Ishikawa (cell line): ENCODE measurements at regions not wholly inside any gene's neighbourhood (a gene's known extent, or its start where the extent isn't known, plus 50 kb on each side); places are given as distances from the start of the nearest gene placed in this dataset.

Experiments
- CEBPB ChIP-seq: IDR thresholded peaks from 2 replicates; pipeline ENCODE4 v1.6.1; 2012
- CREB1 ChIP-seq: IDR thresholded peaks from 2 replicates; pipeline ENCODE4 v1.6.1; 2012; ENCODE audit warnings: low read depth
- EGR1 ChIP-seq: IDR thresholded peaks from 2 replicates; pipeline ENCODE4 v1.6.1; 2012
- EP300 ChIP-seq: IDR thresholded peaks from 2 replicates; pipeline ENCODE4 v1.6.1; 2012; ENCODE audit warnings: borderline replicate concordance
- FOXM1 ChIP-seq: IDR thresholded peaks from 2 replicates; pipeline ENCODE4 v1.6.1; 2012; ENCODE audit warnings: low read depth, borderline replicate concordance
- MAX ChIP-seq: IDR thresholded peaks from 2 replicates; pipeline ENCODE4 v1.6.1; 2012
- NFIC ChIP-seq: IDR thresholded peaks from 2 replicates; pipeline ENCODE4 v1.6.1; 2012
- RAD21 ChIP-seq: IDR thresholded peaks from 2 replicates; pipeline ENCODE4 v1.6.1; 2012; ENCODE audit warnings: low read depth
- REST ChIP-seq: IDR thresholded peaks from 2 replicates; pipeline ENCODE4 v1.6.1; 2012; ENCODE audit warnings: low read depth, mild to moderate bottlenecking
- TAF1 ChIP-seq: IDR thresholded peaks from 2 replicates; pipeline ENCODE4 v1.6.1; 2012; ENCODE audit warnings: low read depth, mild to moderate bottlenecking
- TCF12 ChIP-seq: IDR thresholded peaks from 2 replicates; pipeline ENCODE4 v1.6.1; 2012; ENCODE audit warnings: low read depth
- TEAD4 ChIP-seq: IDR thresholded peaks from 2 replicates; pipeline ENCODE4 v1.6.1; 2012
- USF1 ChIP-seq: IDR thresholded peaks from 2 replicates; pipeline ENCODE4 v1.6.1; 2012
- YY1 ChIP-seq: IDR thresholded peaks from 2 replicates; pipeline ENCODE4 v1.6.1; 2012; ENCODE audit warnings: low read depth
- ZBTB7A ChIP-seq: IDR thresholded peaks from 2 replicates; pipeline ENCODE4 v1.6.1; 2012; ENCODE audit warnings: low read depth

- no peak for TF ChIP-seq EP300
- no peak for TF ChIP-seq MAX
- no peak for TF ChIP-seq TEAD4
- no peak for TF ChIP-seq CEBPB
- TF ChIP-seq FOXM1: no peak
- TF ChIP-seq EGR1: no peak
- TF ChIP-seq CREB1: no peak
- no peak for TF ChIP-seq TAF1
- TF ChIP-seq RAD21: no peak
- no peak for TF ChIP-seq ZBTB7A
- no peak for TF ChIP-seq USF1
- TF ChIP-seq TCF12: no peak
- no peak for TF ChIP-seq NFIC
- no peak for TF ChIP-seq REST
- no peak for TF ChIP-seq YY1
Observed at GRCh38 chr20:19015351-19016139, 196.9 kb upstream of the SLC24A3 start.

- TF ChIP-seq TEAD4 (no peak), NFIC (no peak), TCF12 (no peak), USF1 (no peak), ZBTB7A (no peak), FOXM1 (no peak), REST (no peak), CEBPB (no peak), EP300 (no peak), TAF1 (no peak), YY1 (no peak), EGR1 (no peak), MAX (no peak), CREB1 (no peak), RAD21 (no peak)
Observed at GRCh38 chr20:19016140-19016497, 196.3 kb upstream of the SLC24A3 start.

GRCh38 chr20:19017104-19017690, 195.2 kb upstream of the SLC24A3 start:
- no peak for TF ChIP-seq CREB1
- TF ChIP-seq TAF1: no peak
- no peak for TF ChIP-seq EP300
- no peak for TF ChIP-seq TCF12
- TF ChIP-seq CEBPB: no peak
- TF ChIP-seq YY1: no peak
- no peak for TF ChIP-seq MAX
- no peak for TF ChIP-seq EGR1
- no peak for TF ChIP-seq TEAD4
- TF ChIP-seq USF1: no peak
- no peak for TF ChIP-seq FOXM1
- no peak for TF ChIP-seq RAD21
- no peak for TF ChIP-seq REST
